ENCODE measurements at regions not wholly inside any gene's neighbourhood (a gene's known extent, or its start where the extent isn't known, plus 50 kb on each side); places are given as distances from the start of the nearest gene placed in this dataset.

DNA sequence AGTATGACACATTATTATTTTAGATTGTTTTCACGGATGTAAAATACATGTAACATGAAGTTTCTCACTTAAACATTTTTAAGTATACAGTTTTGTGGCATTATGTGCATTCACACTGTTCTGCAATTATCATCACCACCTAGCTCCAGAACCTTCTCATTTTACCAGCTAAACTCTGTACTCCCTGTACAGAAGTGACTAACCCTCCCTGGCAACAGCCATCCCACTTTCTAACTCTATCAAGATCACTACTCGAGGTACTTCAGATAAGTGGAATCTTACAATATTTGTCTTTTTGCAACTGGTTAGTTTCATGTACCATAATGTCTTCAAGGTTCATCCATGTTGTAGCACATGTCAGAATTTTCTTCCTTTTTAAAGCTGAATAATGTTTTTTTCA is 116.3 kb upstream of the IGF1R start:
- no peak overlapping the region for H3K9ac ChIP-seq (ENCODE audit: low read length)
- H3K4me2 ChIP-seq (ENCODE audit: low read depth, low read length, poor library complexity, severe bottlenecking), result no peak overlapping the region
- TF ChIP-seq, protein P1, sequence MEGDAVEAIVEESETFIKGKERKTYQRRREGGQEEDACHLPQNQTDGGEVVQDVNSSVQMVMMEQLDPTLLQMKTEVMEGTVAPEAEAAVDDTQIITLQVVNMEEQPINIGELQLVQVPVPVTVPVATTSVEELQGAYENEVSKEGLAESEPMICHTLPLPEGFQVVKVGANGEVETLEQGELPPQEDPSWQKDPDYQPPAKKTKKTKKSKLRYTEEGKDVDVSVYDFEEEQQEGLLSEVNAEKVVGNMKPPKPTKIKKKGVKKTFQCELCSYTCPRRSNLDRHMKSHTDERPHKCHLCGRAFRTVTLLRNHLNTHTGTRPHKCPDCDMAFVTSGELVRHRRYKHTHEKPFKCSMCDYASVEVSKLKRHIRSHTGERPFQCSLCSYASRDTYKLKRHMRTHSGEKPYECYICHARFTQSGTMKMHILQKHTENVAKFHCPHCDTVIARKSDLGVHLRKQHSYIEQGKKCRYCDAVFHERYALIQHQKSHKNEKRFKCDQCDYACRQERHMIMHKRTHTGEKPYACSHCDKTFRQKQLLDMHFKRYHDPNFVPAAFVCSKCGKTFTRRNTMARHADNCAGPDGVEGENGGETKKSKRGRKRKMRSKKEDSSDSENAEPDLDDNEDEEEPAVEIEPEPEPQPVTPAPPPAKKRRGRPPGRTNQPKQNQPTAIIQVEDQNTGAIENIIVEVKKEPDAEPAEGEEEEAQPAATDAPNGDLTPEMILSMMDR (IDR thresholded peaks at IDR 0.05; ENCODE audit: insufficient read depth, low read length, poor library complexity, severe bottlenecking), result no peak
- TF ChIP-seq EZH2phosphoT487 (conservative IDR thresholded peaks at IDR 0.05; ENCODE audit: low read length), result no peak
- no peak overlapping the region for H2AFZ ChIP-seq (ENCODE audit: low read depth, low read length, severe bottlenecking)
- H4K20me1 ChIP-seq (ENCODE audit: low read depth, low read length), result no peaks in the 10 kb centered on the region
- H3K27ac ChIP-seq (ENCODE audit: low read depth, low read length), result no peak overlapping the region
- H3K9me2 ChIP-seq (replicated peaks; ENCODE audit: insufficient read depth, low read length), result no peaks in the 10 kb centered on the region
- no peaks in the 10 kb centered on the region for H3F3A ChIP-seq (ENCODE audit: insufficient read depth)
- no peaks in the 10 kb centered on the region for H3K27me3 ChIP-seq (ENCODE audit: low read length)
- no peaks in the 10 kb centered on the region for H3K9me3 ChIP-seq (ENCODE audit: insufficient read depth, low read length)
- no peaks in the 10 kb centered on the region for H3K36me3 ChIP-seq (ENCODE audit: low read length)
- no peaks in the 10 kb centered on the region for H3K79me2 ChIP-seq (ENCODE audit: insufficient read depth, low read length)
- no peak overlapping the region for H3K4me3 ChIP-seq (ENCODE audit: insufficient read depth, low read length, poor library complexity, severe bottlenecking)

DNA sequence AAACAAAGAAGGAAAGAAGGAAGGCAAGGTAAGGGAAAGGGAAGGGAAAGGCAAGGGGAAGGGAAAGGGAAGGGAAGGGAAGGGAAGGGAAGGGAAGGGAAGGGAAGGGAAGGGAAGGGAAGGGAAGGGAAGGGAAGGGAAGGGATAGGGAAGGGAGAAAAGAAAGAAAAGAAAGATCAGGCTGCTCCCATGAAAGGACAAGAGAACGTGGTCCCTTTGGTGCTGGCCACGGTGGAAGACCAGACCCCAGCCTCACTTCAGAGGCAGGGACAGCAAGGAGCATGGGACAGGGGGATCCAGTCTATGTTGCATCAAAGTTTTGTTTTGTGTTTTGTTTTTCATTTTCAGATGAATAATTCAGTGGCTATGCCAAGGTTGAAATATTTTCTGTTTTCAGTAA is 111.4 kb upstream of the IGF1R start:
- H3K36me3 ChIP-seq (ENCODE audit: low read length), result no peaks in the 10 kb centered on the region
- H3K4me3 ChIP-seq (ENCODE audit: insufficient read depth, low read length, poor library complexity, severe bottlenecking), result no peak overlapping the region
- H3F3A ChIP-seq (ENCODE audit: insufficient read depth), result no peaks in the 10 kb centered on the region
- no peak overlapping the region for H3K9ac ChIP-seq (ENCODE audit: low read length)
- H3K4me2 ChIP-seq (ENCODE audit: low read depth, low read length, poor library complexity, severe bottlenecking), result no peak overlapping the region
- no peak for TF ChIP-seq EZH2phosphoT487 (conservative IDR thresholded peaks at IDR 0.05; ENCODE audit: low read length)
- TF ChIP-seq, protein P1 (IDR thresholded peaks at IDR 0.05; ENCODE audit: insufficient read depth, low read length, poor library complexity, severe bottlenecking), result no peak
- 0 out of 2 replicates have a peak, but pooled peaks cover 3% of the 10 kb centered on the region for H3K27me3 ChIP-seq (ENCODE audit: low read length)
- no peaks in the 10 kb centered on the region for H4K20me1 ChIP-seq (ENCODE audit: low read depth, low read length)
- no peaks in the 10 kb centered on the region for H3K9me2 ChIP-seq (replicated peaks; ENCODE audit: insufficient read depth, low read length)
- H3K9me3 ChIP-seq (ENCODE audit: insufficient read depth, low read length), result no peaks in the 10 kb centered on the region
- no peak overlapping the region for H3K27ac ChIP-seq (ENCODE audit: low read depth, low read length)
- no peaks in the 10 kb centered on the region for H3K79me2 ChIP-seq (ENCODE audit: insufficient read depth, low read length)
- no peak overlapping the region for H2AFZ ChIP-seq (ENCODE audit: low read depth, low read length, severe bottlenecking)

DNA sequence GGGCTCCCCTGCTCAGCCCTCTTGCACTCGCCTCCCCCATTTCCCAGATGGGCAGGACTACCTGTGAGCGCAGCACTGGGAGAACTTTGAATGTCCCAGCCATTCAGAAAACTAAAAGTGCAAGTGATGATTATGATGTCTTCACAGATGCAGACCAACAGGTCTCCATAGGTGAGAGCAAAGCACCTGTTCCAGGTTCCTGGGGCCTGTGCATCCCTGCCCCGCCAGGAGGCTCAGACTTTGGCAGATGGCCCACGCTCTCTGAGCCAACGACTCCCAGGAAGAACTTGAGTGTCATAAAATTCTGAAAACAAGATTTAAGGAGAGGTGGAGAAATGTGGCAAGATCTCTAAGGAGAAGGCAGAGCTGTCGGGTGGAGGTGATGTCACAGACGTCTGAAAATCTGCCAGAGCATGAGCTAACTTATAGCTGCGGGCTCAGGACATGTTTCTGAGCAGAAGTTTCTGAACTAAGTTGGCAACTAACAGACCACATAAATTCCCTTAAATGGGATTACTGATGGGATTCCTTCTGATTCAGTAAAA is 110.8 kb upstream of the IGF1R start:
- no peaks in the 10 kb centered on the region for H3F3A ChIP-seq (ENCODE audit: insufficient read depth)
- H3K4me2 ChIP-seq (ENCODE audit: low read depth, low read length, poor library complexity, severe bottlenecking), result no peak overlapping the region
- no peaks in the 10 kb centered on the region for H3K9me2 ChIP-seq (replicated peaks; ENCODE audit: insufficient read depth, low read length)
- H3K27ac ChIP-seq (ENCODE audit: low read depth, low read length), result no peak overlapping the region
- TF ChIP-seq, protein P1 (IDR thresholded peaks at IDR 0.05; ENCODE audit: insufficient read depth, low read length, poor library complexity, severe bottlenecking), result no peak
- TF ChIP-seq EZH2phosphoT487 (conservative IDR thresholded peaks at IDR 0.05; ENCODE audit: low read length), result no peak
- no peaks in the 10 kb centered on the region for H3K36me3 ChIP-seq (ENCODE audit: low read length)
- H3K27me3 ChIP-seq (ENCODE audit: low read length), result 0 out of 2 replicates have a peak, but pooled peaks cover 3% of the 10 kb centered on the region
- H4K20me1 ChIP-seq (ENCODE audit: low read depth, low read length), result no peaks in the 10 kb centered on the region
- H3K9me3 ChIP-seq (ENCODE audit: insufficient read depth, low read length), result no peaks in the 10 kb centered on the region
- H3K9ac ChIP-seq (ENCODE audit: low read length), result no peak overlapping the region
- no peaks in the 10 kb centered on the region for H3K79me2 ChIP-seq (ENCODE audit: insufficient read depth, low read length)
- H3K4me3 ChIP-seq (ENCODE audit: insufficient read depth, low read length, poor library complexity, severe bottlenecking), result no peak overlapping the region
- H2AFZ ChIP-seq (ENCODE audit: low read depth, low read length, severe bottlenecking), result no peak overlapping the region
